ENCODE measurements at regions not wholly inside any gene's neighbourhood (a gene's known extent, or its start where the extent isn't known, plus 50 kb on each side); places are given as distances from the start of the nearest gene placed in this dataset.

- no peak for DNase-seq
These were observed 1569.7 kb upstream of the IGFBP7 start for GRCh38 chr4:58679886-58680285.

- no peak for DNase-seq
These were observed 1568.9 kb upstream of the IGFBP7 start for GRCh38 chr4:58679051-58679450.

- DNase-seq: no peak
These were observed 1559.6 kb upstream of the IGFBP7 start for GRCh38 chr4:58669783-58670182.

GRCh38 chr4:58665649-58666048 lies 1555.5 kb upstream of the IGFBP7 start:
- DNase-seq: no peak

GRCh38 chr4:58658701-58659100 lies 1548.5 kb upstream of the IGFBP7 start:
- no peak for DNase-seq

- no peak for DNase-seq
These were observed 1543.1 kb upstream of the IGFBP7 start for GRCh38 chr4:58653251-58653650.

GRCh38 chr4:58649226-58649625 lies 1539.0 kb upstream of the IGFBP7 start:
- no peak for DNase-seq

GRCh38 chr4:58646126-58646525 lies 1535.9 kb upstream of the IGFBP7 start:
- DNase-seq: no peak

- DNase-seq: no peak
These were observed 1534.4 kb upstream of the IGFBP7 start for GRCh38 chr4:58644549-58644948.

GRCh38 chr4:58636381-58636780 lies 1526.2 kb upstream of the IGFBP7 start:
- no peak for DNase-seq

- DNase-seq: no peak
These were observed 1507.0 kb upstream of the IGFBP7 start for GRCh38 chr4:58617226-58617625.

GRCh38 chr4:58611012-58611411 lies 1500.8 kb upstream of the IGFBP7 start:
- no peak for DNase-seq

GRCh38 chr4:58606303-58606702 lies 1496.1 kb upstream of the IGFBP7 start:
- DNase-seq: no peak

- no peak for DNase-seq
These were observed 1493.8 kb upstream of the IGFBP7 start for GRCh38 chr4:58603951-58604350.

GRCh38 chr4:58602731-58603359 lies 1492.7 kb upstream of the IGFBP7 start:
- no peak for DNase-seq

GRCh38 chr4:58602022-58602421 lies 1491.8 kb upstream of the IGFBP7 start:
- no peak for DNase-seq

GRCh38 chr4:58600290-58600689 lies 1490.1 kb upstream of the IGFBP7 start:
- no peak for DNase-seq

- DNase-seq: no peak
These were observed 1480.5 kb upstream of the IGFBP7 start for GRCh38 chr4:58590722-58591121.

GRCh38 chr4:58587856-58588255 lies 1477.7 kb upstream of the IGFBP7 start:
- no peak for DNase-seq

- DNase-seq: no peak
These were observed 1456.1 kb upstream of the IGFBP7 start for GRCh38 chr4:58566260-58566659.

- DNase-seq: no peak
These were observed 1454.7 kb upstream of the IGFBP7 start for GRCh38 chr4:58564695-58565475.

GRCh38 chr4:58561170-58561569 lies 1451.0 kb upstream of the IGFBP7 start:
- DNase-seq: no peak

- no peak for DNase-seq
These were observed 1450.6 kb upstream of the IGFBP7 start for GRCh38 chr4:58560736-58561135.

- DNase-seq: no peak
These were observed 1443.5 kb upstream of the IGFBP7 start for GRCh38 chr4:58553679-58554078.

- DNase-seq: no peak
These were observed 1442.8 kb upstream of the IGFBP7 start for GRCh38 chr4:58553031-58553430.

Data from dermis blood vessel endothelial cell (primary cell).